ENCODE measurements at regions not wholly inside any gene's neighbourhood (a gene's known extent, or its start where the extent isn't known, plus 50 kb on each side); places are given as distances from the start of the nearest gene placed in this dataset.

DNA sequence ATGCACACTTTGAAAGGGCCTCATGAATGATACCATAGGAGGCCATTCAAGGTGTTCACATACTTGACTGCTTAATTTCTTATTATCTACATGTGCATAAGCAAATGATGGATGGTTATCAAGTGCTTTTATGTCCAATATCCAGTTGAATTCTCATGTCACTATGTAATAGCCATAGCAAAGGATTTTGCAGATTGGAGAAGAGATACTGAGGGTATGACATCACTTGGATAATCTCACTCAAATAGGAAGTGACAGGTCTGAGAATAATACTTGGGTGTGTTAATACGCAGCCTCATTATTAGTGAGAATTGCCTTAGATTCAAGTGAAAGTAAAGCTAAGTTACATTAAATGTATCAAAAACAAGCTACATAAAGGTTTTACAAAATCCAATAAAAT, 1208.6 kb downstream of the CDH11 start:
- ATAC-seq (ENCODE audit: low FRiP score) (no peak), DNase-seq (ENCODE audit: low spot score) (no peak)
- TF ChIP-seq, protein P1, sequence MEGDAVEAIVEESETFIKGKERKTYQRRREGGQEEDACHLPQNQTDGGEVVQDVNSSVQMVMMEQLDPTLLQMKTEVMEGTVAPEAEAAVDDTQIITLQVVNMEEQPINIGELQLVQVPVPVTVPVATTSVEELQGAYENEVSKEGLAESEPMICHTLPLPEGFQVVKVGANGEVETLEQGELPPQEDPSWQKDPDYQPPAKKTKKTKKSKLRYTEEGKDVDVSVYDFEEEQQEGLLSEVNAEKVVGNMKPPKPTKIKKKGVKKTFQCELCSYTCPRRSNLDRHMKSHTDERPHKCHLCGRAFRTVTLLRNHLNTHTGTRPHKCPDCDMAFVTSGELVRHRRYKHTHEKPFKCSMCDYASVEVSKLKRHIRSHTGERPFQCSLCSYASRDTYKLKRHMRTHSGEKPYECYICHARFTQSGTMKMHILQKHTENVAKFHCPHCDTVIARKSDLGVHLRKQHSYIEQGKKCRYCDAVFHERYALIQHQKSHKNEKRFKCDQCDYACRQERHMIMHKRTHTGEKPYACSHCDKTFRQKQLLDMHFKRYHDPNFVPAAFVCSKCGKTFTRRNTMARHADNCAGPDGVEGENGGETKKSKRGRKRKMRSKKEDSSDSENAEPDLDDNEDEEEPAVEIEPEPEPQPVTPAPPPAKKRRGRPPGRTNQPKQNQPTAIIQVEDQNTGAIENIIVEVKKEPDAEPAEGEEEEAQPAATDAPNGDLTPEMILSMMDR (IDR thresholded peaks at IDR 0.05), result no peak

DNA sequence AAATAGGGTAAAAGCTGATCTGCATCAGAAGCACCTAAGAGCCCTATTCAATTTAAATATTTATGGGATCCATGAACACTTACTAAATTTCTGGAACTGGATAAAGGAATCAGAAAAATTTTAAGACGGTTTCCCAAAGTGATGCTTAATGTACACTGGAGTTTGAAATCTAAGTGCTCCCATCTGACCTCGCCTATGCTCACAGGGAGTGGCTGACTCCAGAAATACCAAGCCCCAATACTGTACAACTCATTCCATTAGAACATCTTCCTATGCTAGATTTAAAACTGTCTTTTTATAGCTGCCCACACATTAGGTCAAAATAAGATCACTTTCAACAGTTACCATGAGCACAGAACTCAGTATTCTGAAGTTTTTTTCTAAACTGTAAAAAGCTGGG, 1214.6 kb downstream of the CDH11 start:
- DNase-seq (ENCODE audit: low spot score) (no peak), ATAC-seq (ENCODE audit: low FRiP score) (no peak)

DNA sequence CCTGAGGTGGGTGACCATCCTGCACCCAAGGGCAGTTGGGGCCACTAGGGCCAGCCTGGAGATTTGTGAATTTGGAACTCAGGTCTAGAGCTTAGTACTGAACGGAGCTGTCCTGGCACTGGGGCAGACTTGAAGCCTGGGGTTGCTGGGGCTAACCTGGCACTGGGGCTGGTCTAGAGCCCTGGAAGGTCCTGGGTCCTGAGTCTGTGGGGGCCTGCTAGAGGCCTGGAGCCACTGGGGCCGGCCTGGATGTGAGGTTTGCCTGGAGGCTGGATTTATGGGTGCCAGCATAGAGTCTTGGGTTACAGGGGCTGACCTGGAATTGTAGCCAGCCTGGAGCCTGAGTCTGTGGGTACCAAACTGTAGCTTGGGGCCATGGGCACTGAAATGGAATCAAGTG, 1216.9 kb downstream of the CDH11 start:
- no peak for ATAC-seq (ENCODE audit: low FRiP score)
- TF ChIP-seq, protein P1 (IDR thresholded peaks at IDR 0.05), result no peak
- DNase-seq (ENCODE audit: low spot score), result no peak

More for the DNA sequence above, 1214.6 kb downstream of the CDH11 start:
- TF ChIP-seq, protein P1 (IDR thresholded peaks at IDR 0.05), result no peak

DNA sequence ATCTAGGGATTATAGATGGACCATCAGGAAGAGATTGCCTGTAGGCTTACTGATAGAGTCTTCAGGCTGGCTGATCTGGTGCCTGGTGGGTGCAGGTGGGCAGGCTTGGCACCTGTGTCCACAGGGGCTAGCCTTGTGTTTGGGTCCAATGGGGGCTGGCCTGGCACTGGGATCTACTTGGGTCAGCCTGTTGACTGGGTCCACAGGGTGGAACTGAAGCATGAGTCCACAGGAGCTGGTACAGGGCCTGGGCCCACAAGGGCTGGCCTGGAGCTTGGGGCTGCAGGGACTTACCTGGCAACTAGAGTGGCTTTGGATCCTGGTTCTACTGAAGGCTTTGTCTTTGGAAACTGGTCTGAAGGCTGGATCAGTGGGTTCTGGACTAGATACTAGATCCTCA, 1217.7 kb downstream of the CDH11 start:
- no peak for ATAC-seq (ENCODE audit: low FRiP score)
- TF ChIP-seq, protein P1 (IDR thresholded peaks at IDR 0.05), result no peak

DNA sequence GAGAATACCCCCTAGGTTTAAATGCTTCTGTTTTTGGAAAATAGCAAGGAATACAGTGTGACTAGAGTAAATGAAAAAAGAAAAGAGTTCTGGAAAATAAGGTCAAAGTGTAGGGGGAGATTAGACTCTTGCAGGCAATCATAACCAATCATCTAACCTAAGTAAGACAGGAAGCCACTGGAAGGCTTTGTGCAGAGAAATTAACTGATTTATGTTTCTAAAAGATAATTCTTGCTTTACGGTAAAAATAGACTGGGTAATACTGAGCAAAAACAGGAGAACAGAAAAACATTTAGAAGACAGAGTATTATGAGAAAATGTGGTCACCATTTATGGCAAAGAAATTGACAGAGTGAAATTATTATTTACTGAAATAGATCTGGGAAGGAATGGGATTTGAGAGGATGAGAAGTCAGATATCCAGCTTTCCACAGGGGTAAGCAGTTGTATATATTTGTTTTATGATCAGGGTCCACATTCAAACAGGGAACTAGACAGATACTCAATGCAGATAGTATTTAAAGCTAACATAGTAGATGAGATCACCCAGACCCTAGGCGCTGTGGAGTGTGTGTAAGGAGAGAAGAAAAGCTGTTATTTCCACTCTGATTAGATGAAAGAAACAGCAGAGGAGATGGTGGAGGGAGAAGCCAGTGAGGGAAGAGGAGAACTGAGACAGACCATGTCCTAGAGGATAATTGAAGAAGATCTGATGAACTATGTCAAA, 1225.3 kb downstream of the CDH11 start:
- ATAC-seq (ENCODE audit: low FRiP score) (no peak), DNase-seq (ENCODE audit: low spot score) (no peak)
- TF ChIP-seq, protein P1 (IDR thresholded peaks at IDR 0.05), result no peak

More for the DNA sequence above, 1217.7 kb downstream of the CDH11 start:
- DNase-seq (ENCODE audit: low spot score), result no peak

DNA sequence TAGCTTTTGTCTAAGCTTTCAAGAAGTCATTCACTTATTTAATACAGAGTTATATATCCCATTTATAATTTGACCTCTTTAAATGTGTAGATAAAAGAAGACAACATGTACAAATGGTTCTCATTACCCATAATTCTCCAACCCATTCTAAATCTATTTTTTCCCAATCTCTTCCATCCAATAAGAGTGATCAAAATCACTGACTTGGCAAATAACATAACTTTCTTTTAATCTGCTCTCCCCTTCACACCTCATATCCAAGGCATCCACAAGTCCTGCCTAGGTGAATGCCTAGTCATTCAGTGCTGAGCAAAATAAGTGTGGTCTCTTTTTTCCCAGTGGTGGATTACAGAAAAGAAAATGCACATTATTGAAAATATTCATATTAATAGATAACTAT, 1231.1 kb downstream of the CDH11 start:
- ATAC-seq (ENCODE audit: low FRiP score) (no peak), DNase-seq (ENCODE audit: low spot score) (no peak)
- TF ChIP-seq, protein P1 (IDR thresholded peaks at IDR 0.05), result no peak

DNA sequence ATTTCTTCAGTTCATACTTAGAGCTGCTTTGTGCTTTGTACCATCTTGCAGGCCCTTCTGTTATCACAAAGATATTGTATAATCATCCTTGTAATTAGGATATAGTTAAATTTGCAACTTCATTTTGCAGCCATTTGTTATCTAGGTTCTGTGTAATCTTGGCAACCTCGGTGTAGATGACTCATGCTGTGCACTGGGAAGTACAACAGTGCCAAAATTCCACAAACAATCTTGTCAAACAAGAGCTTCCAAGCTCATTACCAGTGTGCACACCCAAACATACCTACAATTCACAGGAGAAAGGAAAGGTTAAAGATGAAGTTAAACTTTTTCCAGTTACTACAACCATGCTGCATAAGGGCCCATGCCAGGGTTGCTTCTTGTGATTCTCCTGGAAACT, 1231.8 kb downstream of the CDH11 start:
- TF ChIP-seq, protein P1 (IDR thresholded peaks at IDR 0.05), result no peak
- ATAC-seq (ENCODE audit: low FRiP score), result peak; percentile 93
- no peak for DNase-seq (ENCODE audit: low spot score)

Measured in omental fat pad (tissue), 3 donors.